Kidney epithelial cell (primary cell): ENCODE measurements at regions not wholly inside any gene's neighbourhood (a gene's known extent, or its start where the extent isn't known, plus 50 kb on each side); places are given as distances from the start of the nearest gene placed in this dataset.

ENCODE experiments used
- DNase-seq: peaks from one replicate; pipeline ENCODE4 v3.0.0-alpha.2; 2010; ENCODE audit warnings: low read depth
- H3K27me3 ChIP-seq: 2 replicates; pipeline ENCODE4 v1.6.0; 2011; ENCODE audit warnings: low read length; ENCODE audit not compliant: control insufficient read depth, insufficient read depth
- H3K36me3 ChIP-seq: 2 replicates; pipeline ENCODE4 v1.5.1; 2011; ENCODE audit warnings: low read length; ENCODE audit not compliant: control insufficient read depth, insufficient read depth
- H3K4me3 ChIP-seq: 2 replicates; pipeline ENCODE4 v1.5.1; 2011; ENCODE audit warnings: low read depth, mild to moderate bottlenecking, control low read depth, low read length
- TF ChIP-seq, protein P1 (sequence below): IDR thresholded peaks from 2 replicates; pipeline ENCODE4 v1.5.1; 2011; ENCODE audit warnings: mild to moderate bottlenecking, moderate library complexity, low read length, control low read depth, inconsistent platforms; ENCODE audit not compliant: insufficient read depth, poor library complexity, severe bottlenecking

DNA sequence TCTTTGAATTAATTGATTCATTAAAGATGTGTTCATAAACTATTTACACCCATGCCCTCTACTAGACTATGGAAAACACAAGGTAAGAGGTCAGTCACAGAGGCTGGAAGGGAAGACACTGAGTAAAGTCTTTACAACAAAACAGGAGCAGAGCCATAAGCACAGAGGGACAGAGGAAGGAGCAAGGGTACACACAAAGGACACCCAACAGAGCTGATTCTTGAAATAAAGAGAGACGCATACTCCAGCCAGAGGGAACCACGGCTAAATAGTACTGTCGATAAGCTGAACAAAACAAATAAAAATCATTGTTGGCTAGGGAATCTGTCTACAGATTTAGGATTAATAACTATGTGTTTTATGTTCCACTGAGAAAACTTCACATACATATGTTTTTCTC, 289.2 kb downstream of the EFNB2 start:
- no peak overlapping the region for H3K4me3 ChIP-seq
- DNase-seq: no peak
- no peaks in the 10 kb centered on the region for H3K27me3 ChIP-seq
- H3K36me3 ChIP-seq: no peaks in the 10 kb centered on the region
- TF ChIP-seq, protein P1, sequence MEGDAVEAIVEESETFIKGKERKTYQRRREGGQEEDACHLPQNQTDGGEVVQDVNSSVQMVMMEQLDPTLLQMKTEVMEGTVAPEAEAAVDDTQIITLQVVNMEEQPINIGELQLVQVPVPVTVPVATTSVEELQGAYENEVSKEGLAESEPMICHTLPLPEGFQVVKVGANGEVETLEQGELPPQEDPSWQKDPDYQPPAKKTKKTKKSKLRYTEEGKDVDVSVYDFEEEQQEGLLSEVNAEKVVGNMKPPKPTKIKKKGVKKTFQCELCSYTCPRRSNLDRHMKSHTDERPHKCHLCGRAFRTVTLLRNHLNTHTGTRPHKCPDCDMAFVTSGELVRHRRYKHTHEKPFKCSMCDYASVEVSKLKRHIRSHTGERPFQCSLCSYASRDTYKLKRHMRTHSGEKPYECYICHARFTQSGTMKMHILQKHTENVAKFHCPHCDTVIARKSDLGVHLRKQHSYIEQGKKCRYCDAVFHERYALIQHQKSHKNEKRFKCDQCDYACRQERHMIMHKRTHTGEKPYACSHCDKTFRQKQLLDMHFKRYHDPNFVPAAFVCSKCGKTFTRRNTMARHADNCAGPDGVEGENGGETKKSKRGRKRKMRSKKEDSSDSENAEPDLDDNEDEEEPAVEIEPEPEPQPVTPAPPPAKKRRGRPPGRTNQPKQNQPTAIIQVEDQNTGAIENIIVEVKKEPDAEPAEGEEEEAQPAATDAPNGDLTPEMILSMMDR: no peak

DNA sequence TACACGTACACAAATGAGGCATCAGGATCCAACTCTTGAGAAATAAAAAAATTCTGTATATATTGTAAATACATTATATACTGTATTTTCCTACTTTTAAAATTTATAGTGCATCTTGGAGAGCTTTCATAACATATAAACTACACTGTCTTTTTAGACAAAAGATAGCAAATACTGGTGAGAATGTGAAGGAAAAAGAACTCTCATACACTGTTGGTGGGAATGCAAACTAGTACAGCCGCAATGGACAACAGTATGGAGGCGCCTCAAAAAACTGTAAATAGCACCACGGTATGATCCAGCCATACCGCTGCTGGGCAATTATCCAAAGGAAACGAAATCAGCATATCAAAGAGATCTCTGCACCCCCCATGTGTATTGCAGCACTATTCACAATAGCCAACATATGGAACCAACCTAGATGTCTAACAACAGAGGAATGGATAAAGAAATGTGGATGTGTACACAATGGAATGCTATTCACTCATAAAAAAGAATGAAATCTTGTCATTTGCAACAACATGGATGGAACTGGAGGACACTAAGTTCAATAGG, 292.4 kb downstream of the EFNB2 start:
- H3K36me3 ChIP-seq: no peaks in the 10 kb centered on the region
- TF ChIP-seq, protein P1: no peak
- H3K27me3 ChIP-seq: no peaks in the 10 kb centered on the region
- no peak for DNase-seq
- H3K4me3 ChIP-seq: no peak overlapping the region

DNA sequence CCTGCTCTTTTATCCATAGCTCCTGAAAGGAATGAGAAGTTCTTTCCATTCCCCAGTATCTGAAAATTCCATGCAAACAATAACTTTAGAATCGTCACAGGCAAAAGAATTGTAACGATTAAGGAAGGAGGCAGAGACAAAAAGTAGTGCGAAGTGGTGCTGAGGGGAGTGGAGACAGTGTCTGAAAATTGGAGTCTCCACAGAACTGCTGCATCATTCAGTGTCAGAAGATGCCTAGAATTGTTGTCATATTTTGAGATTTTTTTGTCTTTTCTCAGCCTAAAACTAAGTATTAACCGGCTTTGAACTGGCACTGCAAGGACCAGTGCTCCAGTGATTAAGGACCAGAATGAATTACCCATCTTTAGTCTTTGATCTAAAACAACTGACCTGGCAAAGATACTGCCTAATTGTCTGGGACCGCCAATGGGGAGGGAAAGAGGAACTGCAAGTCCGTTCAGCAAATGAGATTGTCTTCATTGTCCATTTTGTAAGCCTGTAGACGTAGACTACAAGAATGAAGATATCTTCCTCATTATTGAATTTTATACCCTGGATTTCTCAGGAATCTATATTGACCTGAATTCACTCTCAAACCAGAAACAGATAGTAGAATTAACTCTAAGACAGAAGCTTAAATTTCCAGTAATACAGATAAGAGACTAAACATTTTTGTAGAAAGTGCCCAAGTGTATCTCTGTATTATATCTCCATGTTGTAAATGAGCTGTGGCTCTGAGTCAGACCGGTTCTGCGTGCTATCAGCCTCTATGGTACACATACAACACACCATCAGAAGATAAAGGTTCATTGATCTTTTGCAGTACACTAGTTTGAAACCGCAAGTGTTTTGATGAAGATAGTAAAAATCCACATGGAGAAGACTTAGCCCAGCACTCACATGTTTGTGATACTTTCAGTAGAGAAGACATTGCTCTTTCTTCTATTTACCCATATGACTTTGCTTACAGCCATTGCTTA, 293.2 kb downstream of the EFNB2 start:
- Histone ChIP-seq H3K27me3 (no peaks in the 10 kb centered on the region), H3K36me3 (no peaks in the 10 kb centered on the region), H3K4me3 (no peak overlapping the region)
- TF ChIP-seq, protein P1: no peak
- no peak for DNase-seq

DNA sequence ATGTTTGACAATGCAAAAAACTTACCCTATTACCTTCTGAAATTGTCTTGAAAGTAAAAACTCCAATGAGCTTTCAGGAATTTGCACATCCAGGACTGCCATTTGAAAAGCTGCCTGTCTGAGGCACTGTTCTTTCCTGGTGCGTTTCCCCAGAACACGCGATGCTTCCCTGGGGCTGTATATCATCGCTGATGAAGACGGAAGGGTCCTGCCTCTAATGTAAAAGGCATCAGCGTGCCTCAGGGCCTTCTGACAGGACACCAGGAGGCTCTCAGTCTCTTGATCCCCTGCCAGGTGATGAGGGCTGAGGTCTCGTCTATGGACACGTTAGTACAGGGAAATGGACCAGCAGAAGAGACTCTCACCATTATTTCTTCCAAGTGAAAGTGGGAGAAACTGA, 296.8 kb downstream of the EFNB2 start:
- no peaks in the 10 kb centered on the region for H3K27me3 ChIP-seq
- DNase-seq: no peak
- no peaks in the 10 kb centered on the region for H3K36me3 ChIP-seq
- no peak overlapping the region for H3K4me3 ChIP-seq
- TF ChIP-seq, protein P1: no peak

DNA sequence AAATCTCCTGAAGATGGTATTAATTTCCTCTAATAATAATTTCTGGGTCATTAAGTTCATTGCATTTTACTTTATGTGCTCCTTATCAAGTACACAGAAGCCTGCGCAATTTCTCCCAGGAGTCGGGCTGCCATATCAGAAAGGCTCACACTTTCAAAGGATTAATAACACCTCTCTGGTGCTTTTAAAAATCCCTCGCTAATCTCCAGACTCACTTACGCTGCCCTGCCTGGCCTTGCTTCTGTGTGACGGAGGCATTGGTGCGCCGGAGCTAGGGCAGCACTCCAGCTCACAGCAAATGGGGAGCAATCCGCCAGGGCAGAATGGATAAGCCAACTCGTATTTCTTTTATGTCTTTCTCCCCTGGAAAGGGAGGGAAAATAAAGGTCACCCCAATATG, 300.8 kb downstream of the EFNB2 start:
- TF ChIP-seq, protein P1: no peak
- H3K27me3 ChIP-seq: no peaks in the 10 kb centered on the region
- H3K4me3 ChIP-seq: no peak overlapping the region
- DNase-seq: no peak
- H3K36me3 ChIP-seq: no peaks in the 10 kb centered on the region
